HG02870 (cell line): ENCODE measurements at regions not wholly inside any gene's neighbourhood (a gene's known extent, or its start where the extent isn't known, plus 50 kb on each side); places are given as distances from the start of the nearest gene placed in this dataset.

Experiments
- ATAC-seq: cut with Tn5 transposase; IDR thresholded peaks from one replicate; pipeline ENCODE4 v1.9.1; 2021; ENCODE audit warnings: mild to moderate bottlenecking, moderate library complexity; ENCODE audit not compliant: unreplicated experiment

DNA sequence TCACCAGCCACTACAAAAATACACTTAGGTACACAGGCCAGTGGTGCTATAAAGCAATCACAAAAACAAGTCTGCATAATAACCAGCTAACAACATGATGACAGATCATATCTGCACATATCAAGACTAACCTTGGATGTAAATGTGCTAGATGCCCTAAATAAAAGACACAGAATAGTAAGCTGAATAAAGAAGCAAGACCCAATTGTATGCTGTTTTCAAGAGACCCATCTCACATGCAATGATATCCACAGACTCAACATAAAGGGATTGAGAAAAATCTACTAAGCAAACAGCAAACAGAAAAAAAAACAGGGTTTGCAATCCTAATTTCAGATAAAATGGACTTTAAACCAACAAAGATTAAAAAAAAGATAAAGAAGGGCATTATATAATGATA lies 505.4 kb upstream of the FZD8 start:
- no peak for ATAC-seq

DNA sequence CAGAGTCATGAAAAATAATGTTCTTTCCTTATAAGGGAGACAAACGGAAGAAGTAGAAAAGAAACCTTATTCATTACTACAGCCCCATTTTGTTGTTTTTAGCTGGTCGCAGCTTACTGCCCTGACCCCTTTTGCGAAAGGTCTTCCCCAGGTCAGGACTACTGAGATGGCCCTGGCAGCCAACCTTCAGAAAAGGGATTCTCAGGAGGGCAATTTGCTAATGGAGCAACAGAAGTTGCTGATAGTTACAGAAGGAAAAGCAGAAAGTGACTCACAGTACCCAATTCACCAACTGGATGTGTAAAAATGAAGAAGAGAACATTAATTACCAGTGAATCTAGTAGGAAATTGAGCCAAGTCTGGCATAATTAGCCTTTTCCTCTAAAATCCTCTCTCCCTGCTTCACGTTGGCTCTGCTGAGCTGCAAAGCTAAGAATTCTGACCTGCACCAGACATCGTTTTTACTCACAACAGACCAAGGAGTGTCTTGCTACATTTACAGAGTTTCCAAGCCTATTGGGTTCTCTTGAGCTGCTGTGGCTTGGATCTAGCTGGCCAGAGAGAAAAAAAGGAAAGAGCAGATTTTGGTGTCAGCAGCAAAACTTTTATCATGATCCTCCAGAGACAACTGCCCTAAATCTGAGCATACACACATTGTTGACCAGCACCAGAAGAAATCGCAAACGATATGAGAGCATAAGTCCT lies 499.9 kb upstream of the FZD8 start:
- no peak for ATAC-seq

DNA sequence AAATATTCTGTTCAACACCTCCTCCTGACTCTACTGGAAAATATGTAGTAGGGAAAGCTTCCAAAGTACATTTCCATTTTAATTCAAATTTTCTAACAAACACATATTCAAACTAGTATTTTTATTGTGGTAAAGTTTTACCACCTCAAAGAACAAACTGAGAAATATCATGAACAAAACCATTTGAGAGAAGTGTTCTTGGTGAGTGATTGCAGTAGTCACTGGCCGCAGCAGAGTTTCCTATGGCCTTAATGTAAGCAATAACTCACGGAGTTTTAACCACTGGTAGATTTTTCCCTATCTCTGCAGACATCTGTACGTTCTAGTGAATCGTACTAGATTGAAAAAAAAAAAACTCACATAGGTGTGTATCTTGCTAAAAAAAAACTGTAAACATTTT lies 487.0 kb upstream of the FZD8 start:
- no peak for ATAC-seq

DNA sequence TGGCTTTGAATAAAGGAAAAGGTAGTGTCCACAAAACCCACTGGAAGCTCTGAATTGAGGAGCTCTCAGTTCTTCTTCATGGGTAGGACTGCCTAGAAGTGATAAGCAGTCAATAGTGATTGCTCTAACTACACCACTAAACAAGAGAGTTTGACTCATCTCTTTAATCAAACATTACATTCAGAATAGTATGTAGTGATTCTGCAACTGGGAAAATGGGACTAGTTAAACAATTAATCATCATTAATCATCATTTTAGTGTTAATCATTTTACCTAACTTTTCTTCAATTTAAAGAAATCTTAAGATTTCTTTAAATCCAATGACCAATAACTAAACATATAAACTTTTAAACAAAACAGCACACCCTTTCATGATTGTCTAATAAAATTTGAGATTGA lies 484.0 kb upstream of the FZD8 start:
- ATAC-seq = no peak

DNA sequence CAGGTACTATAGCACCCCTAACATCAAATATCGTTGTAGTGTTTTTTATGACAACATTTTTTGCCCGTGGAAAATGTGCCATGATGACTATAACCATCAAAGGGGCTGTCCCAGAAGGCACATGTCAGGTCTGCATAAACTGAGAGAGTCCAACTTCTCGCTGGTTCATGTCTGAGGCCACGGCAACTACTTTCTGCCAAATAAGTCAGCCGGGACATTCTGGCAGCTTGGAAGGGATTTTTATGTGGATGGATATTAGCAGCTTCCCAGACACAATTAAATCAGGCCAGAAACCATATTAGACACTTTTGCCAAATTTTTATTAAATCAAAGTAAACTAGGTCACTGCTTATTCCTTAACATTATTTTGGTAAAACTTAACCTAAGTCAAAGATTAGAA lies 477.4 kb upstream of the FZD8 start:
- ATAC-seq = no peak

DNA sequence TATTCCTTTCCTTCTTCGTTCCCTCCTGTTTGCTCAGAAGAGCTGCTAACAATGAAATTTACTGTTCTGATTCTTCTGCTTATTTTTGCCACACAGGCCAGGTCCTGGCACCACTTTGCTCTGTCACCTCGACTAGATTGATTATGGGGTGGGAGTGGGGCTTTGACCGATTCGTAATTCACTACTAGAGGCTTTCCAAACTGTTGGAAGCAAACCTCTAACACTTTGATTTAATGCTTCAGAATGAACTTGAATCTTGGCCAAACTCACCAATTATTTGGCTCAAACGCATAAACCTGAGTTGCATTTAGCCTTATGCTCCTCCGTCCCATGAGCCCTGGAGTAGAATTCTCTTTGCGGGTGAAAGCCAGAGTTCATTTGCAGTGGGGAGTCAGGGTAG lies 476.2 kb upstream of the FZD8 start:
- no peak for ATAC-seq

DNA sequence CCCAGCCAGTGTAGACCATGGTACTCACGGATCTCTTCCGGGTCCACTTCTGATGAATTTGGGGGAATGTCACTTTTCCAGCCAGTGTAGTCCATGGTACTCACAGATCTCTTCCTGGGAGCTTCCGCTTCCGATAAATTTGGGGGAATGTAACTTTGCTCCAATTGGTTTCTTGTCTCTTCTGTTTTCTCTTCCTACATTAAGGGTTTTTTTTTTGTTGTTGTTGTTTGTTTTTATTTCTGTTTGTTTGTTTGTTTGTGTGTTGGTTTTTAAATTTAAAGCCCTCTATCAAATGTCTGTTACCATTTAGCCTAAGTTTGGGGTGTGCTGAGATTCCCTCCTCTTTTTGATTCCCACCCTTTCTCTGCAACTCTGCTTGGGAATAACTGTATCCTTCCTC lies 475.8 kb upstream of the FZD8 start:
- ATAC-seq = no peak

DNA sequence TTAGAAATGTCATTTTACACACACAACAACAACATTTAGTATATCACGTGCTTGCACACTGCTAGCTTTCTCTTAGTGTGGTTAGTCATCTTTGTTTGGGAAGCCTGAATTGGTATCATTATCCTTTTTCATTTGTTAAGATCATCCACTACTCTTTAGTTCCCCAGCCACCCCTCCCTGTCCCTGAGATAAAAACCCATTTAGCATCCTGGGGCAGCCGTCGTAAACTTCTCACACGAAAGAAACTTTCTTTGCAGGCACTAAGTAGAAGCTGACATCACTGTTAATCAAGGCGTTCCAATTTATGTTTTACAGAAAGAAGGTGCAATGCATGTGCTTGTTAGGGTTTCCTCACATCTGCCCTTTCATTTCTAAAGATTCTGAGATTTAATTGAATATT lies 475.1 kb upstream of the FZD8 start:
- no peak for ATAC-seq

DNA sequence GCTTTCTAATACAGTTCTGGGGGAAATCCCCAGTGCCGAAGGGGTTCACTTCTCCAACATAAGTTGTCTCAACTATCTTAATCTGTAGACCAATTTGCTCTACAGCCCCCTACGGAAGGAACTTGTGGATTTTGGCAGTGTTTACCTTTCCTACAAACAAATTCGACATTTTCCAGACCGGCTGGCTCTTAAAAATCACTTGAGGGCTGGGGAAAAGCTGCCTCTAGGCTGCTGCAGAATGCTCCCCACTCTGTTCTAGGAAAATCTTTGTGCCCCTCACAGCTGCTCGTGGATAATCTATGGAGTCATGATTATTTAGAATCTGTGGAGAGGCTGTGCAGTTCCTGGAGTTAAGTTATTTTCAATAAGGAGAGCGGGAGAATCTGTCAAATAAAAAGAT lies 474.6 kb upstream of the FZD8 start:
- ATAC-seq = no peak

DNA sequence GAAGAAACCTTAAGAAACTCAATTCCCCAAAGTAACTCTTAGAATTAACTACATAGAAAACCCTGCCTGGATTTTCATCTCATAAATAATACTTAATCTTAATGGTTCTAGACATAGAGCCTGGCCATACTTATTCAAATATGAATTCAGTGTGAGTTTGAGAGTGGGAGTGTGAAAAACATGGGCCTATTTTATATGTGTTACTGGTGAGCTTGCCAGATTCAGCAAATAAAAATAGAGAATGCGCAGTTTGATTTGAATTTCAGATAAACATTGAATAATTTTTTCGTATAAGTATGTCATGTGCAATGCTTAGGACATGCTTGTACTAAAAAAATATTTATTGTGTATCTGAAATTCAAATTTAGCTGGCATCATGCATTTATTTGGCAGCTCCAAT lies 473.9 kb upstream of the FZD8 start:
- ATAC-seq = no peak

DNA sequence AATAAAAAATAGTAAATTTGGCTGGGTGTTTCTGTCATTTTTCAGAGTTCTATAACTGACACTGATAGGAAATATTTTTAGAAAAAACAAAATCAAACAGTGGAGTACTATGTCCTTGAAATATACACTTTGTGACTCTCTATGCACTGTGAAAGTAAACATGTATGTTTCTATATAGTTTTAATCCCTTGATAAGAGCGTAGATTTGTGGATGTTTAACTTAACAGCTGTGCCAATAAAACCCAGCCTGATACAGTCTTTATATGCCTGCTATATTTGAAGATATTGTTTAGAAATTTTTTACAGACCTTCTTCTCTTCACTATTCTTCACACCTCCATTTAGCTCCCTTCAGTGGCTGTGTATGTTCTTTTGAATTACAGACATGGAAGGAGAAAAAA lies 473.3 kb upstream of the FZD8 start:
- ATAC-seq = no peak

DNA sequence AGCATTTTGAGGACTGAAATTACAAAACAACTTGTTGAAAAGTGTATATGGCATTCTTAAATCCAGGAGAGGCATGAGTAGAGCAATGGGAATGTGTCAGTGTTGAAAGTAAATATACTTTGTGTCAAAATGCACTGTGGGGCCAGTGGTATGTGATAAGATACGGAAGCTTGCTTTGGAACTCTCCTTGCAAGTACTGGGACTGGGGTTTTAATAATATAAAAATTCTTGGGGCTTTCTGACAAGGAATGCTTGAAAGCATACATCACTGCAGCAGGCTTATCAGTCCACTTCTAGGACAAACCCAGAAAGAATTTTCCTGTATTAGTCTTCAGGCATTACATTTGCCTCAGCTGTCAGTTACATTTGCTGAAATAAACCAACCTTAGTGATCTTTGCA lies 472.8 kb upstream of the FZD8 start:
- no peak for ATAC-seq

DNA sequence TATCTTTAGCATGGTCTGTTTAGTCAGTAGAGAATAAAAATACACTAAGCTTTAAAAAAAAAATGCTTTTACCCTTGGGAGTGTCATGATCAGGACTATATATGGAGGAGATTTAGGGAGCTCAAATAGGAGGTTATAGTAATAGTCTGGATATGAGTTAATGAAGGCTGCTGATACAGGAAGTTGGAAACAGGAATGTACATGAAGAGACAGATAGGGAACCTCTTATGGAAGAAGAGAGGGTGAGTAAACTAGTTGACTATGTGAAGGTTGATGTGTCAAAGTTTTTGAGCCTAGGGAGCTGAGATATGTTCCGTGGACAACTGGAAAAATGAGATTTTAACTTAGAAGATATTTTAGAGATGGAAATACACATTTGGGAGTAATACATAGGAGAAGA lies 472.0 kb upstream of the FZD8 start:
- no peak for ATAC-seq

DNA sequence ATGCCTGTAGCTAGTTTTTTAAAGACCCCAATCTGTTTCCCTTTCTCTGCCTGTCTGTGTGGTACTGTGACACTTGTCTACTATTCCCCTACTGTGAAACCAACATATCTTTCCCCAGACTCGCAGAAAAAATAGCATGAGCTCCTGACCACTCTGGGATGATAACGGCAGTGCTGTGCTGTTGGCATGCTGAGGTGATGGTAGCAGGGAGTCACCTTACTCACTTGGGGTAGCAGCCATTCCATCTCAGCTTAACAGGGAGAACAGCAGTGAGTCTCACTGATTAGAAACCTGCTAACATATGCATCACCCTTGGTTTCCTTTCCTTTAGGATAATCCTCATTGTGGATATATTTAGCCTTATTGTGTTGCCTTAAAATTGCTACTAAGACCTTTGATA lies 469.6 kb upstream of the FZD8 start:
- ATAC-seq = no peak

DNA sequence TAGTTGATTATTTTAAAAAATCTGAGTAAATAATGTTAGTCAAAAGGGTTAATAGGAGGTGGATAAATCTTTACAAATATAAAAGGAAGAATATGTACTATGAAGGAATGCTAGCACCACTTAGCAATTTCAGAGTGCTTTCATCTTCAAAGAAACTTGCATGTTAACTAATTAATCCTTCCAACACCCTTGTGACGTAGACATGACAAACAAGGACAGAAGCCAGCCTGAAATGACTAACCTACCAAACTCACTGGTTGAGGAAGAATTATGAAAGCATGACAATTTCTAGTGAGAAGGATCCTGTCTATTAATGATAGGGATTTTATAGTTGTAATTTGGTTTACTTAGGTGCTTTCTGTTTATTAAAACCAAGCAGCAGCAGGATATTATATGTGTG lies 468.0 kb upstream of the FZD8 start:
- no peak for ATAC-seq

DNA sequence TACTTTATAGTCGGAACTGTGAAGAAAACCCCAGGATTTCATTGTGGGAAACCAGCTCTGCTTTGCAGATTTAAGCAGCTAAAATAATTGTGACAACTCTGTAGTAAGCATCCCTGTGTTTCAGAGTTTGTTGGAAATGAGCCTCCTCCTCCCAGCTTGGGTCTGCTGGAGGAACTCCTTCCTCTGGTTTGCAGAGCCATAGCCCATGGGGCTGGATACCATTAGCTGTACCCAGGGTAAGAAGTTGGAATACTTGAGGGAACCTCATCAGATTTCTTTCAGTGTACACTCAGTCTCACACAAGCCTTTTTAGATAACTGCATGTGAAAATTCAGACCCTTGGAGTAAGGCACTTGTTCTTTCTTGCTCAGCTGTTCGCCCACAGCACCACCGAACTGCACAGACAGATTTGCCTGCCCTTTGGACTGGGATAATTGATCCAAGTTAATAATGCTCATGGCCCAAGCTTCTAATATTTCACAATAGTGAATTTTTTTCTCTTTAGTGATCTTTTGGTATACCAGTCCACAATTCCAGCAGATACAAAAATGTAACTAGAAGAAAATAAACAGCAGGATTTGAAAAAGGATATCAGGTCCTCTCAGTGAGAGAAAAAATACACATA lies 467.4 kb upstream of the FZD8 start:
- ATAC-seq = no peak

DNA sequence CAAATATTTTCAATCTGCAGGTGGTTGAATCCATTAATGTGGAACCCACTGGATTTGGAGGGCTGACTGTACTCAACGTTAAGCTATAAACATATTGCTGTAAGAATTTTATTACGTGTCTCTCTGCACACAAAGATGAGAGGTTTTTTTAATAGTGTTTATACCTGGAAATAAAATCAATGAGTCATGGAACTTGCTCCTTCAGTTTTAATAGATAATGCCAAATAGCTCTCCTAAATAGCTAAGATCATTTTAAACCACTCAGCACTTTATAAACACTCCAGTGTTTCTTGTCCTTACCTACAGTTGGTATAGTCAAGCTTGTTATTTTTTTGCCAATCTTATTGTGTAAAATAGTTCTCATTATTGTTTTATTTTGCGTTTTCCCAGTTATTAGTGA lies 455.6 kb upstream of the FZD8 start:
- no peak for ATAC-seq

DNA sequence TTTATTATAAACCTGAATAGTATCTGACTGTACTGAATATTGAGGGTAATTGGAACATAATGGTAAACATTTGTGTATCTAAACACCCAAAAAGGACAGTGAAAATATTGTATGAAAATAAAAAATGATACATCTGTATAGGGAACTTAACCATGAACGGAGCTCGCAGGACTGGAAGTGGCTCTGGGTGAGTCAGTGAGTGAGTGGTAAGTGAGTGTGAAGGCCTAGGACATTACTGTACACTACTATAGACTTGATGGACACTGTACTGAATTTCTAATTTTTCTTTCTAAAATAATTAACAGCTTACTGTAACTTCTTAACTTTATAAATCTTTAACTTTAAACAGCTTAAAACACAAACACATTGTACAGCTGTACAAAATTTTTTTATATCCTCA lies 454.5 kb upstream of the FZD8 start:
- ATAC-seq = no peak

DNA sequence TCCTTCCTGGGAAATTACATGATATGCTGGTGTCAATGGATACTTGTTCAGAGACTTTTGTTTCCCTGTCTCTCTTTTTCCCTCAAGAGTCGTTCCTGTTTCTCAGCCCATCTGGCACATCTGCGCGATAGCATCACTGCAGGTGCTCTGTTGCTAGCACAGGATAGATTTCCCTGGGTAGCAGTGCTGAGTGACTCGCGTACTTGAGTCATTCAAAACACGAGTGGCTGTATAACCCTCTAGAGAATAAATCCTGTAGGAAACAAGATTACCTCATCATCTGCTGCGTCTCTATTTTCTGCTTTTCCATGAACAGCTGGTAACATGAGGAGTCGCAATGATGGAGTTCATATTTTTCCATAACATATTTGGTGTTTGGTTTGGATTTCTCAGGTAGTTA lies 452.0 kb upstream of the FZD8 start:
- no peak for ATAC-seq

DNA sequence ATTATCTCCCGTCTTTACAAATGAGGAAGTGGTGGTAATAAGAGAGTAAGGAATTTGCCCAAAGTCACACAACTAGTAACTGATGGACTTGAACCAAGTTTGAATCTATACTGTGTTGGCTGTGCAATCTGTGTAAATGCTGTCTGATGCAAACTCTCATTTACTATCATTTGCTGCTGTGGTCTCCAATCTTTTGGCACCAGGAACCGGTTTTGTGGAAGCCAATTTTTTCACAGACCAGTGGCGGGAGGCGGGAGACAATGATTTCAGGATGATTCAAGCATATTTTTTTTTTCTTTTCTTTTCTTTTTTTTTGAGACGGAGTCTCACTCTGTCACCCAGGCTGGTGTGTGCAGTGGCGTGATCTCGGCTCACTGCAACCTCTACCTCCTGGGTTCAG lies 450.0 kb upstream of the FZD8 start:
- ATAC-seq = no peak

DNA sequence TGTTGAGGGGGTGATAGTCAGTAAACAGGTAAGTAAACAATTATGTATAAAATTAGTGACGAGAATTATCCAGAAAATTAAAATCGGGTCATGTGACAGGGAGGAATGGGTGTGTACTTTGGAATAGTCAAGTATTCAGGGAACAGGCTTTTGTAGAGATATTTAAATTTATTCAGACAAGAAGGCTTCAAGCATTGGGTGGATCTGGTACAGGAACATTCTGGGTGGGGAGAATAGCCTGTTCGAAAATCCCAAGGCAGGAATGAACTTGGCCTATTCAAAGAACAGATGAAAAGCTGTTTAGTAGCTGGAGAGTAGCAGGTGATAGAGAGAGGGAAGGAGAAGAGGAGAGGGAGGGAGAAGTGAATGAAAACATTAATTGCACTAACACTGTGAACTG lies 448.9 kb upstream of the FZD8 start:
- no peak for ATAC-seq

DNA sequence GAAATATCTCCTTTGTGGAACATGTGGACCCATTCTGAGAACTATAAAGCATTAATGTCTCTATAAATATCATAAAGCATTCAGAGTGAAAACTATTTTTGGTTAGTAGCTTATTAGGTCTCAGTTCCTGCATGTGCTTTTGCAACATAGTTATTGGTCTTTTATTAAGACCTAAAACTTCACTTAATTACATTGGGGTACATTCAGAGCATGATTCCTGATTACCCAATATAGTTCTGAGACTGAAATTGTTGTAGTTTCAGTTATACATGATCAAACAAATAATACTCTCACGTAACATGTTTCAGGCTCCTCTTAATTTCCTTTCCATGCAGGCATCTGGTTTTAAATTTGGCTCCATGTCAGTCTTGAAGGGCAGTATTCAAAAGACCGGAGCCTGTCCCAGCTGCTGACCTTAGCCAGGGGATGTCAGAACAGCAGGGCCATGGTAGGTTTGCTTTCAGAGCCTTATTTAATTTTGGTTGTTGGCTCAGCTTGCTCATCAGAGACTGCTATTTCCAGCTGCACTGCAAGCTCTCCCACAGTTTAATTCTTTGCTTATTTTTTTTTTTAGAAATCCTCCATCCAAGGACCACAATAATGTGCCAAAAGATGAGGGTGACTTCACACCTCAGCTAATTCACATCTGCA lies 447.8 kb upstream of the FZD8 start:
- ATAC-seq = no peak
